Uterus (tissue), 2 donors: ENCODE measurements at regions not wholly inside any gene's neighbourhood (a gene's known extent, or its start where the extent isn't known, plus 50 kb on each side); places are given as distances from the start of the nearest gene placed in this dataset.

ENCODE experiments used
- CTCF ChIP-seq, 4 experiments: fragments of 200-600 bp in 2 of 4; fragments of 450-650 bp in 2 of 4; sonication (generic) in 2 of 4; IDR thresholded peaks; one replicate each; pipeline ENCODE4 v1.5.1; 2016 to 2019; ENCODE audit warnings: antibody characterized with exemption in 4 of 4, mild to moderate bottlenecking in 2 of 4, moderate library complexity in 1 of 4
- POLR2A ChIP-seq, 2 donors: fragments of 450-650 bp; IDR thresholded peaks; one replicate each; pipeline ENCODE4 v1.6.1; 2016; ENCODE audit warnings: antibody characterized with exemption in 2 of 2, mild to moderate bottlenecking in 1 of 2, moderate library complexity in 1 of 2

DNA sequence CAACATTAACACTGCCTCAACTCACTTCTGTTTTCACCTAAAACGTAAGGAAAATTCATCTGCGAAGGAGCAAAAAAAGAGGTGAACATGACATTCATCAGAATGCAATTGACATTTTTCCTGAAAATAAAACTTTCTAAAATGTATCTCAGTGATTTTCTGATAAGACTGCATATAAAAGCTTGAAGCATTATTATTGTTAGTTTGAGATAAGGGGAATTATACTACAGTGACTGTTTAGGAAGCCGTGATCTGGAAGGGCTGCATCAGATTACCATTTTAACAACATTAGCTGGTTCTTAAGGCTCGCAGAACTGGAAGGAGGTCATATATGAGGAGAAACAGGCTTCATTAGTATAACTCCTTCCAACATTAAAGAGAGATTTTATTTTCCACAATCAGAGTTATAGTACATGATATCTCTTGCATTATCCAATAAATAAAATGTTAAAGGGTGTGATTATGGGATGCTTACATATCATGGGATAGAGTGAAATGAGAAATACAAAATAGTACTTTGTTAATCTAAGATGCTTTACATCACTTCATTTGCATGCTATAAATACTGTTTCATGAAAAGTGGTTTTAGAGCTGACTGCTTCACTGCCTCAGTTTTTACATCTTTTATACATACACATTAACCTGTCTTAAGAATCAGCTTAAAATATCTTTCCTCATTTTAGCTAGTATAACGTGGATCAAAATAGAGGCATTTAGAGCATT lies 1820.1 kb upstream of the TENM3 start:
- TF ChIP-seq CTCF (IDR thresholded peaks at IDR 0.05) (no peak), POLR2A (IDR thresholded peaks at IDR 0.05) (no peak)
